OCI-LY7 (cell line): ENCODE measurements at regions not wholly inside any gene's neighbourhood (a gene's known extent, or its start where the extent isn't known, plus 50 kb on each side); places are given as distances from the start of the nearest gene placed in this dataset.

Source experiments
- CTCF ChIP-seq: fragments of 200-600 bp; sonication (generic); conservative IDR thresholded peaks from 2 replicates; pipeline ENCODE4 v1.5.1; 2014; ENCODE audit warnings: mild to moderate bottlenecking, antibody characterized with exemption, low read length, moderate library complexity, mixed read lengths
- EZH2phosphoT487 ChIP-seq: fragments of 200-600 bp; sonication (generic); IDR thresholded peaks from 2 replicates; pipeline ENCODE4 v1.6.1; 2018; ENCODE audit warnings: low read depth, borderline replicate concordance, mild to moderate bottlenecking, mixed run types, antibody characterized with exemption, low read length, moderate library complexity, mixed read lengths

GRCh38 chr14:95410838-95411237 is 91.1 kb upstream of the CLMN start:
- TF ChIP-seq CTCF (no peak), EZH2phosphoT487 (no peak)
